Muscle of leg (tissue), 3 donors: ENCODE measurements at regions not wholly inside any gene's neighbourhood (a gene's known extent, or its start where the extent isn't known, plus 50 kb on each side); places are given as distances from the start of the nearest gene placed in this dataset.

ENCODE experiments used
- DNase-seq: peaks from one replicate; pipeline ENCODE4 v3.0.0; 2013
- H3K27ac ChIP-seq: one replicate; pipeline ENCODE4 v1.5.1; 2013; ENCODE audit warnings: mild to moderate bottlenecking, low read length, control low read depth
- H3K27me3 ChIP-seq: one replicate; pipeline ENCODE4 v1.6.1; 2013; ENCODE audit warnings: low read length; ENCODE audit not compliant: control insufficient read depth, insufficient read depth
- H3K36me3 ChIP-seq: one replicate; pipeline ENCODE4 v1.6.1; 2013; ENCODE audit warnings: low read length; ENCODE audit not compliant: control insufficient read depth, insufficient read depth
- H3K4me1 ChIP-seq: one replicate; pipeline ENCODE4 v1.6.1; 2013; ENCODE audit warnings: low read length; ENCODE audit not compliant: control insufficient read depth, insufficient read depth
- H3K4me3 ChIP-seq: one replicate; pipeline ENCODE4 v1.5.1; 2013; ENCODE audit warnings: low read length, control low read depth
- H3K9me3 ChIP-seq: replicated peaks from 2 replicates; pipeline ENCODE4 v1.6.1; 2013; ENCODE audit warnings: low read depth, low read length; ENCODE audit not compliant: control insufficient read depth
- WGBS: methylation state at CpG from one replicate; pipeline ENCODE4 v1.1.5; 2013; ENCODE audit warnings: missing lambda C conversion rate; ENCODE audit not compliant: insufficient coverage; 5-methylcytosine and 5-hydroxymethylcytosine counted together

DNA sequence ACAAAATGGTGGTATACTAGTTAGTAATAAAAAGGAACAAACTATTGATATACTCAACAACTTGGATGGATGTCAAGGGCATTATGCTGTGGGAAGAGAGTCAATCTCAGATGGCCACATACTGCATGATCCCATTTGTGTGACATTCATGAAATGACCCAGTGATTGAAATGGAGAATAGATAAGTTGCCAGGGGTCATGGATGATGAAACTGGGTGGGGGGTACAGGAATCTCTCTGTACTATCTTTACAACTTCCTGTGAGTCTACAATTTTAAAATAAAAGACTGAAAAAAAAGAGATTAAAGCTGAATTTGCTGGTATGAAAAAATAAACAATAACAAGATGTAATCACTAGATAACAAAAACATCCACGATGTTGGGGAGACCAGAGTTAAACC, 70.5 kb upstream of the CDYL2 start:
- DNase-seq, result no peak
- WGBS, result no CpG with 5 or more reads among the region's 1 CpG
- Histone ChIP-seq H3K4me3 (no peak overlapping the region), H3K4me1 (no peaks in the 10 kb centered on the region), H3K27ac (no peak overlapping the region), H3K27me3 (peaks cover 5% of the 10 kb centered on the region), H3K36me3 (no peaks in the 10 kb centered on the region), H3K9me3 (no peaks in the 10 kb centered on the region)

DNA sequence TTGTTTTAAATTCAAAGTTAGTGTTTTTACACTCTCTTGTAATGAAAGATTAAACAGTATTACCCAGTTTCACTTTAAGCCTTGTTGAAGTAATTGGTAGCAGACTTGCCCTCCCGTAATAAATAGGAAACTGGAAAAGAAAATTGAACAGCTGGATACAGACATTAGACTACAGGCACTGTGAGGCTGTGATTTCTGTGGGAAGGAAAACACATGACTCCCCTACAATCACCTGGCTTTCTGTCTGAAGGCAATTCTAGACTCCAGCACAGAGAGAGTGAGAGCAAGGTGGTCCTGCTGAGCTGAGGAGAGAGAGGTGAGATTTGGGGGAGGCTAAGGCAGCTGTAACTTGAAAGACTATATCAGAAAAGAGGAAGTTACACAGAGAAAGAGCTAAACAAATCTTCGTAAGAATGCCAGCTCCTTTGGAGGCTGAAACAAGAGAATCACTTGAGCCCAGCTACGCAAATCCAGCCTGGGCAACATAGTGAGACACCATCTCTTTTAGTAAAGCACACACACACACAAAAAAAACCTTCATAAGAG, 57.8 kb upstream of the CDYL2 start:
- peak; percentile 16 for DNase-seq
- no CpG with 5 or more reads among the region's 3 CpGs for WGBS
- Histone ChIP-seq H3K9me3 (no peaks in the 10 kb centered on the region), H3K27me3 (no peaks in the 10 kb centered on the region), H3K4me3 (no peak overlapping the region), H3K36me3 (no peaks in the 10 kb centered on the region), H3K4me1 (no peaks in the 10 kb centered on the region), H3K27ac (no peak overlapping the region)
